GM21619 (cell line): ENCODE measurements at regions not wholly inside any gene's neighbourhood (a gene's known extent, or its start where the extent isn't known, plus 50 kb on each side); places are given as distances from the start of the nearest gene placed in this dataset.

Experiments
- ATAC-seq: cut with Tn5 transposase; IDR thresholded peaks from one replicate; pipeline ENCODE4 v1.9.1; 2021; ENCODE audit not compliant: unreplicated experiment

DNA sequence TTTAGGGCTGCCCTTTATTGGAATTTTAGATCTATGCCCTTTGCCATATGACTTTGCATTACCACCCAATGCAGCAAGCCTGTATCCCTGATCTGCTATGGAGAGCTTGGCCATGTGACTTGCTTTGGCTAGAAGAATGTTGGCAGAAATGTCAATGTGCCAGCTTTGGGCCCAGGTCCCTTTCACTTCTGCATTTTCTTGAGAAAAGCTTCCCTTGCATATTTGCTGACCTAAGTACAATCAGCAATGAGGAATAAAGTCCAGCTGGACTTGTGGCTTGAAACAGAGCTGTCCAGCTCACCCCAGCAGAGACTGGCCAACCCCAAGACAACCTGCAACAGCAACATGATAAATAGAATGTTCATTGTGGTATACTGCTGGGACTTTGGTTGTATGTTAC lies 135.9 kb downstream of the PAH start:
- ATAC-seq: no peak

DNA sequence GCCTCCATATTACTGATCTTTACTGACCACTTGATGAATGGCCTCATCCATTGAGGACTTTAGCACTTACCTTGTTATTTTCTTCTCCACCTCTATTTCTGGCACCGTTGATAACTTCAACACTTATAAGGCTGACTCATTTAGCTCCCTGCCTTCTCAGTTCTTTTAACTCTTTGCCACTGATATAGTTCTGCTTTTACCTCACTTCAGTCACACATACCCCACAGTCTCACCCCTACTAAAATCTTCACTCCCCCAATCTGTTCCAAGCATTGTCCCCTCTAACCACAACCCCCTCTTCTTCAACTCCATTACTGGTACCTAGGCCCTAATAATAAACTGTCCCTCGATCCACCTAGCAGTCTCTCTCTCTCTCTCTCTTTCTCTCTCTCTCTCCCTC lies 141.0 kb downstream of the PAH start:
- no peak for ATAC-seq

DNA sequence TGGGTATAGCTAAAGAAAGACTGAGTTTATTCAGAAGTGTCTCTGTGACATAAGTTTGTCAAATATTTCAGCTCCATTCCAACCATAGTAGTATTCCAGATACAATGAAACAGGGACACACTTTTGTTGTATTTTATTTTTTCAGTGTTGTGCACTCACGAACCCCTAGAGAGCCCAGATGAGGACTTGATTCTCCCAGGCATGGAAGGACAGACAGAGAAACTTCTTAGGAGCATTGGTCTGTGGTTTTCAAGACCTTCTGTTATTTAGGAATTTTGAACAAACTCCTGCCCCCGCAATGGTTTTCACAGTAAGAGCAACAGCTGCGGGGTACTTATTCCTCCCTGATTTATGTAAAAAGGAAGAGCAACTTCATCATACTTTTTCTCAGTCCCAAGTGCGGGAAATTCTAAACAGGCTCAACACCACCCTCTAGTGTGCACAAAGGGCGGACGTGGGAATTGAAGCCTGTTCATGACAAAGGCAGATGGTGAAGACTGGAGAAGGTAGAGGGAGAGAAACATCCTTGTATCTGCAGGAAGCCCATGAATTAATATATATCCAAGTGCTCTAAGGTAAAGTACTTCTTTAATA lies 147.6 kb downstream of the PAH start:
- ATAC-seq: peak; percentile 66

DNA sequence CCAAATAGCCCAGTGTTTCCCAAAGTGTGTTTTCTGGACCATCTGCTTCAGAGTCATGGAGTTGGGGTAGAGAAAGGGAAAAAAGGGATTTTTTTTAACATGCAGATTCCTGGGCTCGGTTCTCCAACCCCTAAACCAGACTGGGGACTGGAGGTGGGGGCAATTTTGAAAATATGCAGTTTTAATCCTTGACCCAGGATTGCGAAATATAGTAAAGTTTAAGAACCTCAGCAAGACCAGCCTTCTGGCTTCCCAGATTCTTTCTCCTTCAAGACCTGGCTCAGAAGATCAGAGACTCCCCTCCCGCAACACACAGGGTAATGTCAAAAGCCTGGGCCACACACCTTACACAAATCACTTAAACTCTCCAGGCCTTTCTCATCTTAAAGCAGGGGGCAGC lies 150.1 kb downstream of the PAH start:
- no peak for ATAC-seq

DNA sequence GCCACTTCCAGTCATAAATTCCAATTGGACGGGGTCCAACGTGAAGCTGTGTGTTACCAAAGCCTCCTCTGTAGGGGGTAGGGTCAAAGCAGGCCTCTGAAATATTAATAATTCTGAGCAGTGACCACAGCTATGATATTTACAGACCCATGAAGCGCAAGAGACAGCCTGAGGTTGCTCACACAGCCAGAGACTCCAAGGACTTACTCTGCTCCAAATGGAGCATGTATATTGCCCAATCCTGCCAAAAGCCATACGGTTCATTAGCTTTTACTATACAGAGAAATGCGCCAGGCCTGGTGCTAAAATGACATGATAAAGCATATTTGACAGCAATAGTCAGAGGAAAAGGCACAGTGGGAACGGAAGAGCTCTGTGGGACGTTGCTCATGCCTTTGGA lies 151.3 kb downstream of the PAH start:
- ATAC-seq: no peak

DNA sequence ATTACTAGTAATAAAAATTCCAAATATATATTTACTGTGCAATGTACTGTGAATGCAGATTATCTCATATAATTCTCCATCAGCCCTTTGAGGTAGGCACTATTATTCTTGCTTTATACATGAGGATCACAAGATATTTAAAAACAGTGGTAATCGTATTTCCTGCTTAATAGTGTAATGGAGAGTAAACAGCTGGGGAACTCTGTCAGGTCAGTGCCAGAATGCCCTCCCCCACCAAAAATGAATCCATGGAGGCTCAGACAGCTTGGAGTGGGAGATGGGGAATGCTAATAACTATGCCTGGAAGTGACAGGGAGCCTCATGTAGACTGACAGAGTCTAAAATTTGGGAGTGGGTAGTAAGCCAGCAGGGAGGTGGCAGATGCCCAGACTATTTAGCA lies 153.6 kb downstream of the PAH start:
- ATAC-seq: no peak

DNA sequence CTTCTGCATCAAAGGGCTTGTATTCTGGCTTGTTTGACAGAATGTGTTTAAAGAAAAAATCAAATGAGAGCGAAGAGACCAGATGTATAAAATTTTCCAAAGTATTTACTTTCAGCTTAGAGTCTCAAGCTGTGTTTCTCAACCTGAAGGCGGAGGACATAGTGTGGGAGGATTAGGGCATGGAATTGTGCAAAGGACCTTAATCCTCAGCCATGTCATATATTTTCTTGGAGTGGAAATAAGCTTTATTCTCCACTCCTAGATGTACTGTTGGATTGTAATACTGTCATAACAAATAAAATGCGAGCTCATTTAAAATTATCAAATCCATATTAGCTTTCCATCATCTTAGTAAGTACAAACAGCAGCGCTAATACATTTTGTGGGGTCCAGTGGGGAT lies 154.0 kb downstream of the PAH start:
- ATAC-seq: no peak

DNA sequence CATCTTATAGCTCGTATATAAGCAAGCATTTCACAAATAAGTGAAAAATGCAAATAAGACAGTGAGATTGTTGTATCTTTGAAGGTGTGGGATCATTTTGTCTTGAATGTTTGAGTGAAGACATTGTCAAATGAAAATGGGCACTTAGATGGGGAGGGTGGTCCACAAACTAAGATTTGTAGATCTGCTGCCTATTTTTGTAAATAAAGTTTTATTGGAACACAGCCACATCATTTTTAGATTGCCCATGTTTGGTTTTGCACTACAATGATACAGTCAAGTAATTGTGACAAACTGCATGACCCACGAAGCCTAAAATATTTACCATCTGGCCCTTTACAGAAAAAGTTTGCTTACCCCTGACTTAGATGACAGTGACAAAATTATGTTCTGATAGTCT lies 156.7 kb downstream of the PAH start:
- no peak for ATAC-seq

DNA sequence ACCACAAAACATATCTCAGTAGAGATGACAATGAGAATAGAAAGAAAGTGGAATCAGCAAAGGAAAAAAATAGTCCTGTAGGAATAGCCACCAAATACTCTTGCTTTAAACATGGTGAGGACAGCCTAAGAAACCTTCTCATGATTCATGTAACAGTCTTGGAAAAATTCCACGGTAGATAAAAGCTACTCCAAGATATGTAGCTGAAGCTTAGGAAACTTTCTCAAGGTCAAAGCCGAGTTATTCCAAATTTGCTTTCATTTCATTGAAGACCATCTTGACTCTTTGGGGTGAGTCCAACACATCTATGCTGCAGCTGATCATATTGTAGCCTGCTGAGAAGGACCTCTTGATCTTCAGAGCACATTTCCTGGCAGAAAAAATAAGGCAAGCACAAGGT lies 157.6 kb downstream of the PAH start:
- ATAC-seq: no peak

DNA sequence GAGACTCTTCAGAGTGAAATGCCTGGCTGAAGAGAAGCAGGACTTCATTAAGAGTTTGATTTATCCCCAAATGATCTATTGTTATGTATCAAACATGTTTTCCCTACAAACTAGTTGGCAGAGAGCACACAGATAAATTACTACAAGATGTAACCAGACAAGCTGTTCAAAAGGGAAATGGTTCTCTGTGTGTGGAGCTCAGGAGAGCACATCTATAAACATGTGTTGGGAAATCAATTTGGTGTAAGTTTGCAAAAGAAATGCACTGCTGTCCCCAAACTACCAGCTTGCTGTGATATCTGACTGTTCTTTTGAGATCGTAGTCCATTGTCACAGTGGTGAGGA lies 159.2 kb downstream of the PAH start:
- no peak for ATAC-seq

DNA sequence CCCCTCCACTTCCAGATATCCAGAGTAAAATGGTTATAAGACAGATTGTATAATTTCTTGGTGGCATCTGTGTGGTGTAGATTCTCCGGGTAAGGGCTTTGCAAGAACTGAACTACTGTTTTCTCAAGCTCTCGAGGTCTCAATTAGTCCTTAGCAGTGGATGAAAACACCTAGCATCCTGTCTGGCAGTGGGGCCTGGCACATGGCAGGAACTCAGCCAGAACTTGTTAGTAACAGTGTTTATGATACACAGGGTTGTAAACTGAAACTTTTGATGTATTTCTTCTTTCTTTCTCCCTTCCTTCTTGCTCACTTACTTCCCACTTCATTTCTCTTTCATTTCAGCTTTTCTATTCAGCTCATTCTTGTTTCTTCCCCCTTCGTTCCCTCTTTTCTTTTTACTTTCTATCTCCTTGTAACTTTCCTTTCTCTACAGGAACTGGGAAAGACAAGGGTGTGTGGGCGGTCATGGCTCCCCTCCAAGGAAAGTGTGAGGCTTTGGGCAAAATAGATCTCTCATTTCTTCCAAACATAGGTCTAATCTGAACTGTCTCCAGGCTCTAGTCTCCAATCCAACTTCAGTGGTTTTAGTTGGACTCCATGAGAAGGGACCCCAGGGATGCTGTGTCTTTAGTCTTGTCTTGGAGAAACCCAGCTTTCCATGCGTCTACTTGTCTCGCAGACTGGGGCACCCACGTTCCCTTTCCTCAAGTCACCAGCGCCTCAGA lies 159.7 kb downstream of the PAH start:
- ATAC-seq: no peak

DNA sequence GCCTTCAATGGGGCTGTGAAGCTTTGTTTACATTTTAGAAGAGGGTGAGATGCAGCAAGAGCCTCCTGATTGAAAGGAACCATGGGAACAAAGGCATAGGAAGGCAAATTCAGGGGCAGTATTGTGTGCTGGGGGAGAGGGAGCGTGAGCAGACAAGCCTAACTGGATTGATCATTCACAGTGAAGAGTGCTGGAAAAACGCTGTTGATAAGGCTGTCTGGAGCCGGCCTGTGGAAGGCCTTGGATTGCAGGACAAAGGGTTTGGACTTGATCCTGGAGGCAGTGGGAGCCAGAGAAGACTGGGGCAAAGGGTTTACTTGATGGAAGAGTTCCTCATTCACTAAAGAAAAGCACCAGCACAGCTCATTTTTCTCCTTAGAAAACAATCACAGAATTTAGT lies 160.5 kb downstream of the PAH start:
- ATAC-seq: no peak

DNA sequence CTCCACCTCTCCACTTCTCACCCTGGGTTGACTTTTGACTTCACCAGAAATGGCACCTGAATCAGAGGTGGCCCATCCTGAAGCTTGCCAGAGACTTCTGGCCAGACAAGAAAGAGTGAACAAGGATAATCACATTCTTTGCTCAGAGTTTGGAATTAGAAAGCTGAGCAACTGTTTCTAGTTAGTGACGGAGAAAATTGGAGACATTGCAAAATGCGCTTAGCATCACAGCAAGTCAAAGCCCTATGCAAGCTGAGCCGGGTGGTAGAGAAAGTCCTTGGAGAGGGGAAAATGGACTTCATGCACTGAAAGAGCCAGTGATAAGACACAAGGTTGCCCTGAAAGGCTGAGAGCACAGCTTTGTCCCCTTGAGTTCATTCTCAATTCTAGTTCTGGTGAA lies 161.8 kb downstream of the PAH start:
- ATAC-seq: no peak

DNA sequence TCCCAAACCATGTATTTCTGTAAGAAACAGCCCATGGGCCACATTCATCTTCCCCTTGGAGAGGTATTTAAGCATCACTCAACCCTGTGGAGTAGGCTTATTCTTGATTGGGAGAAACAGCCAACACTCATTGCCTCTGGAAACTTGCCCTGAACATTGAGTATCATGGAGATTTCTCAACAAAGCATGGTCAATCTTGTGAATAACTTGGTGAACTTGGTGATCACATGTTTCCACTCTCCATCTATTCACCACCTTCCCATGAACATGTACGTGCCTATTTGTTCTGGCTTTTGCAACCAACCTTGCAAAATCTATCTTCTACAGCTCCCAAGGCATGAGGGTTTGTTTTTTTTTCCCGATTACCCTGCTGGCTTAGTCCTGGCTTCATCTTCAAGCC lies 163.2 kb downstream of the PAH start:
- ATAC-seq: no peak

DNA sequence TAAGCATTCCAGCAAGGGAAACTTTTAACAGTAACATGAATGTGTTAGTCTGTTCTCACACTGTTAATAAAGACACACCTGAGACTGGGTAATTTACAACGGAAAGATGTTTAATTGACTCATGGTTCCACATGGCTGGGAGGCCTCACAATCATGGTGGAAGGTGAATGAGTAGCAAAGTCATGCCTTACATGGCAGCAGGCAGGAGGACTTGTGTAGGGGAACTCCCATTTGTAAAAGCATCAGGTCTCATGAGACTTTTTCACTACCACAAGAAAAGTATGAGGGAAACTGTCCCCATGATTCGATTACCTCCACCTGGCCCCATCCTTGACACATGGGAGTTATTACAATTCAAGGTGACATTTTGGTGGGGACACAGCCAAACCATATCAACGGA lies 168.3 kb downstream of the PAH start:
- no peak for ATAC-seq

DNA sequence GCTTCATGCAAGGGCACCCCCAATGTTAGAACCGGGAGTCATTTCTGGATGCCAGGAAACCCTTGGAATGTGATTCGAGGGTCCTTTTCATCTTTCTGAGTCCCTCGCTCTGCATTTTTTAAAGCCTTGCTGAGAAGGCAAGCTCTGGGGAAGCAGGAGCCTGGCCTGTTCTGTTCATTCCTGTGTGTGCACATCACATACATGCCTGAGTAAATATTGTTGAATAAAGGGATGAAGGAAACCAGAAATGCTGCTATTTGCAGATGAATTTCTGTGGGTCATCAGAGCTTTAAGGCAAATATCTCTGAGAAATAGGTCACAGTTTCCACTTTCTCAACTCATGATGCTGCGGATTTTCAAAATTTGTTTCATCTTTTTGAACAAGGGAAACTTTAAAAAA lies 170.1 kb downstream of the PAH start:
- ATAC-seq: no peak

DNA sequence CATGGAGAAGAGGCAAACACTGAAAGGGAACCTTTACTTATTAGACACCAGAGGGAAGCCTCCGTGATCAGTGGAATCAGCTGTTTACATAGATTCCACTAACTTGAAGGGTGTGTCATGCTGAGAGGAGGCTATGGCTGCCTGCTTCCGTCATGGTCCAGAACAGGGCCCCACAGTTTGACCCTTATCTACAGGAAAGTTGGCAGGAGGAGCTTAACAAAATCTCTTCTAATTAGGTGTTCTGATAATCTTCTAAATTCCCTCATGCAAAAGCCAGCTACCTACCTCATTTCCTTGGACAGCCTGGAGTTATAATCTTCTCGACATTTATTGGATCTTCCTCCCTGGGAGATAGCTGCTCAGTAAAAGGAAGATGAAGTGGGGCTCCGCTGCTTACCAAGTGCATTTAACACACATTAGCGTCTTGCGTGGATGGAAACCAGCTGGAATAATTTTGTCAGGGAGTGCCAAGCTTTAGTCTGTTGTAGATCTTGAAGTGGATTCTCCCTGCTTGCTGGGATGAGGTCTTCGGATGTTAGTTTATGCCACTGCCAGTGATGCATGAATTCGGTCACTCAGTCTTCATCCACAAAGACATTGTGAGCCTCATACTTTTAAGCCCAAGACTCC lies 171.0 kb downstream of the PAH start:
- ATAC-seq: no peak

DNA sequence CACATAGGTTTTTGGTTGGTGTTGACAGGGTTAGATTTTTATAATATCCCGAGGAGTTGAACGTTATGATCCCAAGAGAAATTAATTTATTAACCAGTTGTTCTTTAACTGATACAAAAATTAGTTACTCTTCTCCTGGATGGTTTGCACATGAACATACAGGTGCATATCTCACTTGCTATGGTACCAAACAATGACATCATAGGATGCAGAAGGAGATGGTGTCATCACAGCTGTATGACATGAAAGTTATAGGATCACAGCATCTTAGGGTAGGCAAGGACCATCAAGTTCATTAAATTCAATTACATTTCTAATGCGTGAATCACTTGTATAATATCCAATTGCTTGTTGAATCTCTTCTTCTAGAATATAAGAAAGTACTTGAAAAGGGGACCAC lies 175.8 kb downstream of the PAH start:
- no peak for ATAC-seq

DNA sequence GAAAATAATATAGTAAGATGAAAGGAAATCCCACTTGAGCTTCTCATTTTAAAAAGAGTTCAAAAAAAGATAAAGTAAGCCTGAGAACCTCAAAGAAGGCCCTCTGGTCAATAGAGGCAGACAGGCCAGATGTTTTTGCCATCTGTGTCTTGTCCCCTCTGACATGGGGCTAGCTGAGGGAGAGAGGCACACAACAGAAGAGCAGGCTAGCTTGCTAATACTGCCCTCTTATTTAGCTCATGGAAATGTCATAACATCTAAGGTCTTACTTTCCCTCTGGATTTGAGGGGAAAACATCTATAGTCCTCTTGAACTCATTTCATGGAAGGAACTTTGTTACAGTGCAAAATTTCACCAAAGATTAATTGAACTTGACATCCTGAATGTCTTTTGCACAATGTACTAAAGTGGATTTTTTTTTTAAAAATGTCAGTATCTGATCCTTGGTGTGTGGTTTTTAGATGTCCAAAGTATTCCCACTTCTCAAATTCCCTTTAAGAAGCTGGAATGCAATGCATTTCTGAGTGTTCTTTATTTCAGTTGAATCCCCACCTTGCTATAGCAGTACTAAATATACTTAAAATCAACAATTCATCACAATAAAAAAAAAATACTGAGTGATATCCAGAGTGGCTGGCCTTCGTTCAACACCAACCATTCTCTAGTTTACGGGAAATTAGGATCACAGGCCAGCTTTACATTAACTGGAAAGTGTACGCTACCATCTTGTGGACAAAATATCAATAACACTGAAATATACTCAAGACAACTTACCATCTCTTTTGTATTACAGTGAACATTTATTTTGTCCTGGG lies 176.7 kb downstream of the PAH start:
- no peak for ATAC-seq

DNA sequence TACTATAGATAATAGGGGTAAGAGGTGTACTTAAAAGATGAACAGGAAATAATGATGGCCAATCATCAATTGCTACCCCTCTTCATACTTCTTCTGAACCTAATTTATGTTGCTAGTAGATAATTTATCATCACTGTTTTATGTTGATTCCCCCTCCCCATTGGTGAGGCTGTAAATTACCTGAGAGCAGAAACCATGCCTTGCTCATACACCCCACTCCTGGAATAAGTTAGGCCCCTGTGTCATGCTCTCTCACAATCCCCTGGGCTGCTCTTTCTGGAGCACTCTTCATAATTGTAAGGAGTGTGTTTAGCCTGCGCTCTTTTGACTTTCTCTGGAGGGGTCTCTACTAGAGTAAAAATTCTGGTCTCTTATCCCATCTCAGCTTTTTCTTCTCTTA lies 180.7 kb downstream of the PAH start:
- ATAC-seq: no peak

DNA sequence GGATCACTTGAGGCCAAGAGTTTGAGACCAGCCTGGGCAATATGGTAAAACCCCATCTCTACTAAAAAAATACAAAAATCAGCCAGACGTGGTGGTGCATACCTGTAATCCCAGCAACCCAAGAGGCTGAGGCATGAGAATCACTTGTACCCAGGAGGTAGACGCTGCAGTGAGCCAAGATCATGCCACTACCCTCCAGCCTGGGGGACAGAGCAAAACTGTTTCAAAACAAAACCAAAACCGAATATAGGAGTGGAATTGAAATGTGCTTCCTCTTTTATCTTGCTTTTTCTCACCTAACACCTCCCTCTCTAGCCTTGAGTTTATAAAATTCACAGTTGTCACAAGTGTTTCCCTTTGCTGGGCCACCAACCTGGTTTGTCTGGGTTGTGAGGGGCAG lies 181.9 kb downstream of the PAH start:
- peak; percentile 94 for ATAC-seq

DNA sequence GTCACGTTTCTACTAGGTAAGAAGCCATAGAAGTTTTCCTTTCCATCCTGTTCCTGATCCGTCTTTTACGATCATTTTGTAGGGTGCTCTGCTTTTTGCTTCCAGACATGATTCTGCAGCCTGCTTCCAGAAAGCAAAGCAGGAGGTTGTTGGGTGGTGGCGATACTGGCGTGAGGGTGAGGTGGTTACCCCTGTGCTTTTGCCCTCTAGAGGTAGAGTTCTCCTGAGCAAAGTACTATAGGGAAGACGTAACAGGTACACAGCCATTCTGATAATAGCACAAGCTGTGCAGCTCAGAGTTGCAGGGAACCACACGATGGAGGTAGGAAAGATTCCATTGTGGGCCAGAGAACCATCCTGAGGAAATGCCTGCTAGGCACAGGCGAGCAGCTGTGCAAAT lies 186.0 kb downstream of the PAH start:
- ATAC-seq: no peak
